Transverse colon (tissue), 4 donors: ENCODE measurements at regions not wholly inside any gene's neighbourhood (a gene's known extent, or its start where the extent isn't known, plus 50 kb on each side); places are given as distances from the start of the nearest gene placed in this dataset.

Experiments used
- POLR2A ChIP-seq: fragments of 450-650 bp; IDR thresholded peaks from one replicate; pipeline ENCODE4 v1.6.1; 2016; ENCODE audit warnings: antibody characterized with exemption, mild to moderate bottlenecking, moderate library complexity
- POLR2AphosphoS5 ChIP-seq, 3 donors: sonication (generic); formaldehyde crosslinking; IDR thresholded peaks; one replicate each; pipeline ENCODE4 v1.6.1; 2016; ENCODE audit warnings: antibody characterized with exemption in 3 of 3
- TF ChIP-seq, protein P1 (sequence below), 5 experiments: fragments of 200-600 bp in 3 of 5; fragments of 450-650 bp in 2 of 5; sonication (generic) in 3 of 5; IDR thresholded peaks; 1 replicate in 2 of 5; 2 replicates in 3 of 5; pipeline ENCODE4 v1.5.1; 2016 to 2017; ENCODE audit warnings: antibody characterized with exemption in 5 of 5, inconsistent platforms in 3 of 5, mild to moderate bottlenecking in 2 of 5, moderate library complexity in 1 of 5

DNA sequence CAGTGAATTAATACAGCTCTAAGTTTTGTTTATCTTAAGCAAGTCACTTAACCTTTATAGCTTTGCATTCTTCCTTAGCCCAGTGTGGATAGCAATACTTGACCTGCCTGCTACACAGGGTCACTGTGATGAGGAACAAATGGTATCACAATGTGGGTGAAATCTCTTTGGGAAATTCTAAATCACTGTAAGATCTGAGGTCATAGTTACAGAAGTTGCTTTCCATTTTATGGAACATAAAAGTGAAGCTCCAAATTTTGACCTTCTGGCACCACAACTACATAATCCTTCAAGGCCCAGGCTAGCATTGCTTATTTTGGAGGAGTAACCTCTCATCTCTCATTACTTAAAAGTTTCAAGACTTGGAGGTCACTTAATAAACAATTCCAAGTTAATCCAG lies 227.7 kb downstream of the USP46 start:
- TF ChIP-seq, protein P1, sequence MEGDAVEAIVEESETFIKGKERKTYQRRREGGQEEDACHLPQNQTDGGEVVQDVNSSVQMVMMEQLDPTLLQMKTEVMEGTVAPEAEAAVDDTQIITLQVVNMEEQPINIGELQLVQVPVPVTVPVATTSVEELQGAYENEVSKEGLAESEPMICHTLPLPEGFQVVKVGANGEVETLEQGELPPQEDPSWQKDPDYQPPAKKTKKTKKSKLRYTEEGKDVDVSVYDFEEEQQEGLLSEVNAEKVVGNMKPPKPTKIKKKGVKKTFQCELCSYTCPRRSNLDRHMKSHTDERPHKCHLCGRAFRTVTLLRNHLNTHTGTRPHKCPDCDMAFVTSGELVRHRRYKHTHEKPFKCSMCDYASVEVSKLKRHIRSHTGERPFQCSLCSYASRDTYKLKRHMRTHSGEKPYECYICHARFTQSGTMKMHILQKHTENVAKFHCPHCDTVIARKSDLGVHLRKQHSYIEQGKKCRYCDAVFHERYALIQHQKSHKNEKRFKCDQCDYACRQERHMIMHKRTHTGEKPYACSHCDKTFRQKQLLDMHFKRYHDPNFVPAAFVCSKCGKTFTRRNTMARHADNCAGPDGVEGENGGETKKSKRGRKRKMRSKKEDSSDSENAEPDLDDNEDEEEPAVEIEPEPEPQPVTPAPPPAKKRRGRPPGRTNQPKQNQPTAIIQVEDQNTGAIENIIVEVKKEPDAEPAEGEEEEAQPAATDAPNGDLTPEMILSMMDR (IDR thresholded peaks at IDR 0.05), result no peak
- TF ChIP-seq POLR2A, result no peak
- no peak for TF ChIP-seq POLR2AphosphoS5 (IDR thresholded peaks at IDR 0.05)
